Breast epithelium (tissue), 3 donors: ENCODE measurements at regions not wholly inside any gene's neighbourhood (a gene's known extent, or its start where the extent isn't known, plus 50 kb on each side); places are given as distances from the start of the nearest gene placed in this dataset.

Experiments
- CTCF ChIP-seq, 3 donors: fragments of 450-650 bp; IDR thresholded peaks; one replicate each; pipeline ENCODE4 v1.5.1; 2016 to 2017; ENCODE audit warnings: antibody characterized with exemption in 3 of 3, mild to moderate bottlenecking in 3 of 3, moderate library complexity in 3 of 3
- POLR2A ChIP-seq: fragments of 450-650 bp; IDR thresholded peaks from one replicate; pipeline ENCODE4 v1.6.1; 2016; ENCODE audit warnings: antibody characterized with exemption, mild to moderate bottlenecking, moderate library complexity

GRCh38 chr9:80447876-80448275, 876.1 kb downstream of the TLE4 start:
- TF ChIP-seq CTCF (IDR thresholded peaks at IDR 0.05) (no peak), POLR2A (no peak)
